ENCODE measurements at regions not wholly inside any gene's neighbourhood (a gene's known extent, or its start where the extent isn't known, plus 50 kb on each side); places are given as distances from the start of the nearest gene placed in this dataset.

GRCh38 chr4:61086979-61087378 lies 113.1 kb upstream of the ADGRL3 start:
- no peak overlapping the region for H3K4me3 ChIP-seq (ENCODE audit: low read depth, low read length)
- no peak for TF ChIP-seq CTCF (IDR thresholded peaks at IDR 0.05; ENCODE audit: borderline replicate concordance, insufficient read depth, low read depth, low read length)

- H3K4me3 ChIP-seq (ENCODE audit: low read depth, low read length): no peak overlapping the region
- no peak for TF ChIP-seq CTCF (IDR thresholded peaks at IDR 0.05; ENCODE audit: borderline replicate concordance, insufficient read depth, low read depth, low read length)
These were observed 105.1 kb upstream of the ADGRL3 start for GRCh38 chr4:61094854-61095598.

GRCh38 chr4:61128682-61129081 lies 71.4 kb upstream of the ADGRL3 start:
- no peak for TF ChIP-seq CTCF (IDR thresholded peaks at IDR 0.05; ENCODE audit: borderline replicate concordance, insufficient read depth, low read depth, low read length)
- H3K4me3 ChIP-seq (ENCODE audit: low read depth, low read length): no peak overlapping the region

GRCh38 chr4:61129971-61130370 lies 70.2 kb upstream of the ADGRL3 start:
- H3K4me3 ChIP-seq (ENCODE audit: low read depth, low read length): no peak overlapping the region
- no peak for TF ChIP-seq CTCF (IDR thresholded peaks at IDR 0.05; ENCODE audit: borderline replicate concordance, insufficient read depth, low read depth, low read length)

GRCh38 chr4:61143461-61143860 lies 56.7 kb upstream of the ADGRL3 start:
- no peak for TF ChIP-seq CTCF (IDR thresholded peaks at IDR 0.05; ENCODE audit: borderline replicate concordance, insufficient read depth, low read depth, low read length)
- H3K4me3 ChIP-seq (ENCODE audit: low read depth, low read length): no peak overlapping the region

- no peak overlapping the region for H3K4me3 ChIP-seq (ENCODE audit: low read depth, low read length)
- TF ChIP-seq CTCF (IDR thresholded peaks at IDR 0.05; ENCODE audit: borderline replicate concordance, insufficient read depth, low read depth, low read length): no peak
These were observed 50.8 kb upstream of the ADGRL3 start for GRCh38 chr4:61149278-61149677.
